AG20443 (cell line): ENCODE measurements at regions not wholly inside any gene's neighbourhood (a gene's known extent, or its start where the extent isn't known, plus 50 kb on each side); places are given as distances from the start of the nearest gene placed in this dataset.
"Not testable (repeated sequence)": the region's sequence is repeated elsewhere in the genome, so short reads cannot be mapped to it uniquely, and the experiment has no call there.

Source experiments
- DNase-seq: peaks from one replicate; pipeline ENCODE4 v3.0.0; 2012; ENCODE audit warnings: low spot score, mixed read lengths

DNA sequence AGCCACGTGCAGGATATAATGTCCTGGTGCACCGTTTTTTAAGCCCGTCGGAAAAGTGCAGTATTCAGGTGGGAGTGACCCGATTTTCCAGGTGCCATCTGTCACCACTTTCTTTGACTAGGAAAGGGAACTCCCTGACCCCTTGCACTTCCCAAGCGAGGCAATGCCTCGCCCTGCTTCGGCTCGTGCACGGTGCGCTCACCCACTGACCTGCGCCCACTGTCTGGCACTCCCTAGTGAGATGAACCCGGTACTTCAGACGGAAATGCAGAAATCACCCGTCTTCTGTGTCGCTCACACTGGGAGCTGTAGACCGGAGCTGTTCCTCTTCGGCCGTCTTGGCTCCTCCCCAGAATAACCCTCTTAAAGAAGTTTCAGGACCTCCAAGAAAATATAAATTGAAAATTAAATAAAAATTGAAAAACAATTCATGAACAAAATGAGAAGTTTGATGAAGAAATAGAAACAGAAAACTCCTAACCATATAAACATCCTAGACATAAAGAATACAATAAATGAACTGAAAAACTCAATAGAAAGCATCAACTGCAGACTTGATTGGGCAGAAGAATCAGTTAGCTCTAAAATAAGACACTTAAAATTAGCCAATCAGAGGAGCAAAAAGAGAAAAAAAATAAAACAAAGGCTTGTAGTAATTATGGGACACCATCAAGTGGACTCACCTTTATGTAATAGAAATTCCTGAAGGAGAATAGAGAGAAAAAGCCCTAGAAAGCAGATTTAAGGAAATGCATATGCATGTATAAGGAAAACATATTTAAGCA lies 249.3 kb upstream of the GOT2 start:
- DNase-seq = not testable (repeated sequence)

DNA sequence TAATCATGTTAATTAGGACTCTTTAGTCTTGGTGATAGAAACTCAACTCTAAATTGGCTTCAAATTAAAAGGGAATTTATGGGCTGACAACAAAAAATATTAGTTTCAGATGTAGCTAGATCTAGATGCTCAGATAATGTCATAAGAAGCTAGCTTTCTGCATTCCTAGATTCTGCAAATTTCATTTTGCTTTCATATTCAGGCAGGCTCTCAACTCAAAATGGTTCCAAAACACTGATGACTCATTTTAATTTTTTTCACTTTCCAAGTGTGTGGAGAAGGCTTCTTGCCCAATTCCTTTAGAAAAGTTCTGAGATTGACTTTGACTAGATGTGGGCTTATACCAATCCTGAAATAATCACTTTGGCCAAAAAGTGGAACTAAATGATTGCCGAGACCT lies 236.7 kb upstream of the GOT2 start:
- DNase-seq = peak; percentile 39

DNA sequence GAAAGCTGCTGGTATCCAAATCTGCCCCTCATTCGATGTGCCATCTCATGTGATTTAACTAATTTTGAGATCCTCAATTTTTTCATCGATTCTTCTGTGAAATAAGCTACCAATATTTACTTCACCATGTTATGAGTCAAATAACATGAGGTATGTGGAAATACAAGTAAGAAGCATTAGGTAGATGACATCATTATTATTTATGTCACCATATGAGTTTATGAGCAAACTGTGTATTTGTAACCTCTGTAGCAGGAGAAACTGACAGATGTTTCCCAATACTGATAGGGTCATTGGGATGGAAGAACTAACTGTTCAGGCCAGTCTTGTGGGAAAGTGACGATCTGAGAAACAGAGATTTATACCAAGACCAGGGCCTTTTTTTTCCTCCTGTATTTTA lies 229.4 kb upstream of the GOT2 start:
- no peak for DNase-seq

DNA sequence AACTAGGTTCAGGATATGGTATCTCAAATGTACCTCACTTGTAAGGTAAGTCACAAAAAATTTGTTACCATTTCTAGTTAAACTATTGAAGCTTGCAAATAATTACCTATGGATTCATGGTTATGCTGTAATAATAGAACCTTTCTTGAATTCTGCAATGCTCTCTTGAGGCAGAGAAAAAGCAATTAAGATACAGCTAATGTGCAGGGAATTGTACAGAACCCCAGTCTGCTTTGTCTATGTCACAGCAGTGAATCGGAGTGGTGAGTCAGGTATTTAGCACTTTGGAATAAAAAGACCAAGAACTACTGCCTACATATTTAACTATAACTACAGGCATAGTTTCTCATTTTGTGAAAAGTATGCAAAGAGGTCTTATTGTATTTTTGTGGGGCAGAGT lies 228.7 kb upstream of the GOT2 start:
- no peak for DNase-seq

DNA sequence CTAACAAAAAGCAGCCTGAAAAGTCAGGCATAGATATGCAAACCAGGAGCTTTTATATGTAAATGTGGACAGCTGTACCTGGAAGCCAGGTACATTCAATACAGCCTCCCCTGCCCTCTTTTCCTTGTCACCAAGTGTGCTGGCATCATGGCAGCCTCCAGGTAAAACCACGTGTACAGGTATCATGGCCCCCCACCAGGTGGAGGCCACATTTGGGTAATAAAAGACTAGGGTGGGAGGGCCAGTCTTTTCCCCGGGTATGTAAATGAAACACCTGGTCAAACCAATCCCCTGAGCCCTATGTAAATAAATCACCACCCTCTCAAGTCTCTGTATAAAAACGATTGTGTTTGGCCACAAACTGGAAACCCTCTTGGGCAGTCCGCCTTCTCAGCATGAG lies 226.4 kb upstream of the GOT2 start:
- no peak for DNase-seq

DNA sequence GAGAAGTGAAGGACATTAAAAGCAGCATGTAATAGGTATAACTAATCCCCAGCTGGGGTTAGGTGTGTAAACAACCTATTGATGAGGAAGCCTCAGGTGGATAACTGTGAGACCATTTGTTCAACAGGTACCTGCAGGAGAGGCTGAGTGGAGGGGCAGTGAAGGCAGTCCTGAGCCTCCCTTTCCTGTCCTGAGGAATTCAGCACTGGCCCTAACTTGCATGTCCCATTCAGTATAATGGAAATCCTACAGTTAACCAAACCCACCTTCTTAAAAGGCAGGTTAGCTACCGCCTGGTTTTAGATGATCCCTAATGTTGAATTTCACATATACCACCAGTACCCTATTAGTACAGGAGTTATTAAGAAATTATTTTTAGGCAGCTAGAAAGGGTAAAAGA lies 225.9 kb upstream of the GOT2 start:
- no peak for DNase-seq

DNA sequence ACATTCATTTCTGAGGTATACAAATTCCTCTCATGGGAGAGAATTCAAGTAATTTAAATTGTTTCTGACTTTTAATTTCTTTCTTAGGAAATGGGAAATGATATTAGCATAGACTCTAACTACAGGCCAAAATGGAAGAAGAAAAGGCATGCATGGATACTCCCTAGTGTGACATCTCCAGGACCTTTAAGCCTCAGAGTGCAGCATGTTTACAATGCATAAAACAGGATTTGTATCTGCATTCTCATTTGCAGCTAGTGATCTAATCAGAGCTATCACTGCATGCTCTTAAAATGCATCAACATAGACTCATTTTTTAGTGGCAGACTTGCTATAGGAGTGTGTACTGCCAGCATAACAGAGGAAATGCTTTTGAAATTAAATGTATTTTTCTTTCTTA lies 224.6 kb upstream of the GOT2 start:
- no peak for DNase-seq

DNA sequence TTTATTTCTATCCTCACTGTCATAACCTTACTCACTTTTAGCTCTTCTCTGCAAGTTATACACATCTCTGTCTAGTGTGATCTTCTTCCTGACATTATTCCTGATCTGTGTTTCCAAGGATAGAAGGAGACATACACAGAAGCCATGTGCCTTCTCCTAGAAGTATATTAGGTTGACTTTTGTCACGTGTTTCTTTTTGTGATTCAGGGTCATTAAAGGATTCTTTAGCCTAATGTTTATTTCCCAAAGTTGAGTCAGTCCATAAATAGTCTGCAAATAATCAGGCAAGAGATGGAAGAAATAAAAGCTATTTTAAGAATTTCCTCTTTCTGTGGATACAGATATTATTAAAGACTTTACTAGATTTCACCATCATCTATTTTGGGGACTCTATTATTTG lies 214.1 kb upstream of the GOT2 start:
- no peak for DNase-seq

DNA sequence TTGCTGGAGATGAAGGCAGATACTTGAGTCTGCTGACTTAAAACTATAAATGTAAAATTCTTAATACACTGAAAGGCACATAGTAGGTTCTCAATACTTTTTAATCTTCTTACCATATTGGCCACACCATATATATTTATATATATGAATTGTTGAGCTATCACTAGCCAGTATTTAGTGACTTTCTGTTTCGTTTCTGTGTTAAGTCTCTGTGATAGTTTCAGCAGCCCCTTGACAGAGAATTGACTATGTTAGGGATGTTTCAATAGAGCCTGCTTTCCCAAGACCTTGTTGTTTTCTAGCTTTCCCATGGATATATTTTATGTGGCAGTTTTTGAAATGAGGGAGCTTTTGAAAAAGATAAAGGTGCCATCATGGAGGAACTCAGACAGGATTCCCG lies 206.5 kb upstream of the GOT2 start:
- no peak for DNase-seq

DNA sequence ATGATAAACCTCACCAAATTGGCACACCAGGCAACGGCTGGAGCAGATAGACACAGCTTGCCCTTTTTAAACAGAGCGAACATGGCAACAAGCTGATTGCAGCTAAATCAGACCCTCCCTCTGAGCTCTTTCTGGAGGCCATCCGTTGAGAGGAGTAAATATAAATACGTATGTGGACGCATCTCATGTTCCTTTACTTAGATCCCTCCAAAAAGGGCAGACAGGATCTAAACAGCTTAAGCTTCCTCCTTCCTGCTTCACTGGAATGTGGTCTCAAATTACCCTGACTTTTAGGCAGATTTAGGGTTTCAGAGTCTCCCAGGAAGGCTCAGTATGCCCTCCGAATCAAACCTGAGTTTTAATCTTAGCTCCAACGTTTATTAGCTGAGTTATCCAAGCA lies 204.7 kb upstream of the GOT2 start:
- no peak for DNase-seq

DNA sequence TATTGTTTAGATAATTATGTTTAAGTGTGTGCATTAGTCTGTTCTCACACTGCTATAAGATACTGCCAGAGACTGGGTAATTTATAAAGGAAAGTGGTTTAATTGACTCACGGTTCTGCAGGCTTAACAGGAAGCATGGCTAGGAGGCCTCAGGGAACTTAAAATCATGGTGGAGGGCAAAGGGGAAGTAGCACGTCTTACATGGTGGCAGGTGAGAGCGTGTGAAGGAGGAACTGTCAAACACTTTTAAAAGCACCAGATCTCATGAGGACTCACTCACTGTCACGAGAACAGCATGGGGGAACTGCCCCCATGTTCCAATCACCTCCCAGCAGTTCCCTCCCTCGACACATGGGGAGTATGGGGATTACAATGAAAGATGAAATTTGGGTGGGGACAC lies 203.5 kb upstream of the GOT2 start:
- DNase-seq = no peak

DNA sequence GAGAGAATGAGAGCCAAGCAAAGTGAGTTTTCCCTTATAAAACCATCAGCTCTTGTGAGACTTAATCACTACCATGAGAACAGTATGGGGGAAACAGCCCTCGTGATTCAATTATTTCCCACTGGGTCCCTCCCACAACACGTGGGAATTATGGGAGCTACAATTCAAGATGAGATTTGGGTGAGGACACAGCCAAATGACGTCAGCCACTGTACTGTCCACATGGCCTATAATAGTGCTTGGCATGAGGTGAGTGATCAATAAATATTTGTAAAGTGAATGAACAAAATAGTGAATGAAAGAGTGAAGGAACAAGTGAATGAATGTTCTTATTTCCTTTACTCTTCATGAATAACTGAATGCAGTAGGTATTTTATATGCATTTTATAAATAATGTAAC lies 199.1 kb upstream of the GOT2 start:
- no peak for DNase-seq

DNA sequence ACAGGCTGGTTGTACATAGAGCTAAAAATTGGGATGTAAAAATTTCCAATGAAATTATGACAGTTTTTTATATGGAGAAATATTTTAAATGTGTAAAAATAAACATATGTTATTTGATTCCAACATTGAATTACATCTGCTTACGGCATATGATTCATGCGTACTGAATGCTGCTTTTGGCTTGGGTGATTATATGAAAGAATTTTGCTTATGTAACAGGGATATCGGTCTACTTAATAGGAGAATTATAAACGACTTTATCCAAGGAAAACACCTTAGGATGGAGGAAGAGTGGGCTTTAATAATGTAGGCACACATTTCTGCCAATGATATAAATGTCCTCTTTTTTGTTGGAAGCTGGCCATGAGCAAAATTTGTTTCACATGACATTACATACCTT lies 197.3 kb upstream of the GOT2 start:
- DNase-seq = no peak

DNA sequence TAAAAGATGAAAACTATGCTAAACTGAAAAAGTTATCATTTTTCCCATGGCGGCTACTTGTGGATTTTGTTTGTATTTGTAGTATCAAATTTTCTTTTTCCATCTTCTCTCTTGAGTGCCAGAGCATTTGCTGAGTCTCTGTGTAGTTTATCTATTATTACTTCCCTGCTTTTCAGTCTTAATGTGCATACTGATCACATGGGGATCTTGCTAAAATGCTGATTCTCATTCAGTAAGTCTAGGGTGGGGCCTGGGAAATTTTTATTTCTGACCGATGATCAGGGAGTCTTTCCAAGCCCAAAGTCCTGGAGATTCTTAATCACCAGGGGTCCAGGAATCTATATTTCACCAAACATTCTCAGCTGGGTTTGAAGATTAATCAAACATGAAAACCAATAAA lies 189.0 kb upstream of the GOT2 start:
- no peak for DNase-seq

DNA sequence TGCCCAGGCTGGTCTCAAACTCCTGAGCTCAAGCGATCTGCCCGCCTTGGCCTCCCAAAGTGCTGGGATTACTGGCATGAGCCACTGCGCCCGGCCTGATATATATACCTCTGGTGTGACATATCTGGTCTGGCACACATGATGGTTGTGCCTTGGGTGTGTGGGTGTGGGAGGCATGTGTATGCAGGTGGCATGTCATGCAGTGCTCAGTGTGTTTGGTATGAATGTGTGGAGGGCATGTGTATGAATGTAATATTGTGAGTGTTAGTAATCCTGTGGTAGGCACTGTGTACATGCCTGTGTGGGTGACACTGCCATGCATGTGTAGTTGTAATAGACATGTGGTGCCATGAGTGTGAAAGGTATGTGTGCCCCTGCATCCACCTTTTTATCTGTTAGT lies 179.3 kb upstream of the GOT2 start:
- DNase-seq = no peak

DNA sequence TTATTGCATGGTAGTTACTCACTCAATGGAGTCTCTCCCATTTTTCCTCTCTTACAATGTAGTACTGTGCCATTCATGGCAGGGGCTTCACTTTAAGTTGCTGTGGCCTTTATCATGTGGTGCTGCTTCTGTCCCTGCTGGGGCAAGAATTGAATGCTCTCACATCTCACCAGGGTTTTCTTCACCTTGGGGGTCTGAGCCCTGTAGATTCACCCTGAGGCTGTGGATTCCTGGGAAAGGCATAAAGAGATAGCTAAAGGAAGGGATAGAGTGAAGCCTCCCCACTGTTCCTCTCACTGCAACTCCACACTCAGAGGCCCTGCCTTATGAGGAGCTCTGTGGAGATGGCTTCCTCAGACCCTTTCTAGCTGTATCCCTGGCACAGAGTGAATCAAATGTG lies 178.5 kb upstream of the GOT2 start:
- no peak for DNase-seq

DNA sequence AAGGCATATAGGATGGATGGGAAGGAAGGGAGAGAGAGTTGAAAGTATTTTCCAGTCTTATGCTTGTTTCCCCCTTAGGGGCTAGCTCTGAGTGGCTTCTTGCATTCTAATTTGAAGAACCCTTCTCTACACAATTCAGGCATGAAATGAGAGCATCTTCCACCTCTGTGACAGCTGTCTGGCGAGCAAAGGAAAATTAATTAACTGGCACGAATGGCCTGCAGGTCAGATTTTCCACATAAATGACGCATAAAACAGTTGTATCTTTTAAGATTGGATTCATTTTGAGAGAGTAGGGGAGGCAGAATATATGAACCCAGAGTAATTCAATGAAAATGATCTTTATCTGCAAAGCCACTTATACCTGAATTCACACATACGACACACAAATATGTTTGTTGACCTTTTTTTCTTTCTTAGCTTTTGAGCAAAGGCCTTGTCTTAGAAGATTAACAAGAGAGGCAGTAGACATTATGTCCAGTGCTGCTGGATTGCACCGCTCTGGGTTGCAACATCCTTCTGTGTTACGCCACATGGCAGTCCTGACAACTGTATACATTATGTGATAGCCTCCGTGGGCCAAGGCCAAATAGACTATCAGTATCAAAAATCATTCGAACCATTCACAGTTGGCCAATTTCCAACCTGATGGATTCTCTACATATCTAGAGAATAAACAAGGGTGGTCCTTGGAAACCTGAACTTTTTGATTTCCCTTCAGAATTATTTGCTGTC lies 173.0 kb upstream of the GOT2 start:
- no peak for DNase-seq

DNA sequence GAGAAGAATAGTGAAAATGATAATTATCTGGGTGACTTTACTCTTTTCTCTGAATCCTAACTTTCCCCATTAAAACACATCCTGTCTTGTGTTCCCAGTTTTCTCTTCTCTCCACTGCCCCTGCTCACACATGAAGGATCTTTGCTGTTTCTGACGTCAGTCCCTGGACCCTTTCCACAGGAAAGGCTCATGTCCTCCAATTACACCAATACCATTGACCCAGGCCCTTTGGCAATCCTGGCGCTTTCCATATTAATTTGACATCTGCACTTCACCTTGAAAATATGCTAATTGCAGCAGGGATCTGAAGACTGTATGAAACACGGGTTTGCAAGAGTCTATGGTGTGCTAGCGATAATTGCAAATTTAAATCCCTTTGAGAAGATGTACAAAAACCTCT lies 170.2 kb upstream of the GOT2 start:
- DNase-seq = no peak

DNA sequence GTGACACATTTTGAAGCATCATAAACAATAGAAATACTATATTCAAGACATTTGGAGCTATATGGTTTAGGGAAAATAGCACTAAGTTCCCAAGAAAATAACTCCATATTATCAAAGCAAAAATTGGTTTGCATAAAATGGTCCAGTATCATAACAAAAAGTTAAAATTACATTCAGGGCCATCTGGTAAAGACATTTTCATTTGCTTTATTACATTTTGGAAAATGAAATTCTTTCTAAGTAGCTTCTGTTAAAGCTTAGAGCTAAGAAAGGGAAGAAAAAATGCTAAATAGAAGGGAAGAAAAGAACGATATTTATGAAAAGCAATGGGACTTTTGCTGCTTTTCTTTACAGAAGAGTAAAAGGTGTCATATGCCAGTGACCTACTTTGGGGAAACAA lies 155.4 kb upstream of the GOT2 start:
- DNase-seq = no peak

DNA sequence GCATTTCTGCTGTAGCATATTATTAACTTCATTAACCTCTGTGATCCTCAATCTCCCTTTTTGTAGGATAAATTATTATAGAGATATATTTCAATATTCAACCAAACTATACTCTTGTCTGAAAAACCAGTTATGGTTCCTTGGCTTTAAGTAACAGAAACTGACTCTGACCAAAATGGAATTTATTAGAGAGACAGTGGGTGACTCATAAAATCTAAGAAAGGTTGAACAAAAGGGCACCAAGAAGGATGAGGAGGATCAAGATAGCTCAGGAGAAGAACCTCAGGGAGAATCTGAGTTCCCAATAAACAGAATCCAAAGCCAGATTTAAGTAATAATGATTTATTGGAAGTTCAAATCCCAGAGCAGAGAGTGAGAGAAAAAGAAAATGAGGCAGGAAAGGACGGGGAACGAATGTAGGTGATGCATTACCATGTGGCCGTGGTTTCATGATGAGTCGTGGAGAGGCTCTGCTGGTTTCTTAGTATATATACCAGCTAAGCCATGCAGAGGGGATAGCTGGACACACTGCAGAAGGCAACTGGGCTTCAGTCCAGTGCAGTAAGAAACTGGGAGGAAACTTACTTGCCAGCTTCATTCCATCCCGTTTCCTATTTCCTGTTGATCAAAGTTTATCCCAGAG lies 151.5 kb upstream of the GOT2 start:
- no peak for DNase-seq

DNA sequence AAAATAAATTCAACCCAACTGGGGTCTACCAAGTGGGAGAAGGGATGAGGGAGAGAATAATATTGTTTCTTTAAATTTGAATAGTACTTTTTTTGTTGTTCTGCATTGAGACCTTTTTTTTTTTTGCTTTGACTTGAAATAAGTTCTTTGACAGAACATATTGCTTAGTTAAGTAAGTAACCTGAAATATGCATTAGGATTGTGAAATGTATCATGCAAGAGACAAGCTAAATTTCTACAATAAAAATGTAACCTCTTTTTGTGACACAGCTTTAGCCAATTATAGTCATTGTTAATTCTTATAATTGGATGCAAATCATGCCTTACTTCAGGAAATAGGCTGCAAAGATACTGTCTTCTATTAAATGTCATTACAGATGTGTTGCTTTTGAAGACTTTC lies 150.0 kb upstream of the GOT2 start:
- DNase-seq = no peak

DNA sequence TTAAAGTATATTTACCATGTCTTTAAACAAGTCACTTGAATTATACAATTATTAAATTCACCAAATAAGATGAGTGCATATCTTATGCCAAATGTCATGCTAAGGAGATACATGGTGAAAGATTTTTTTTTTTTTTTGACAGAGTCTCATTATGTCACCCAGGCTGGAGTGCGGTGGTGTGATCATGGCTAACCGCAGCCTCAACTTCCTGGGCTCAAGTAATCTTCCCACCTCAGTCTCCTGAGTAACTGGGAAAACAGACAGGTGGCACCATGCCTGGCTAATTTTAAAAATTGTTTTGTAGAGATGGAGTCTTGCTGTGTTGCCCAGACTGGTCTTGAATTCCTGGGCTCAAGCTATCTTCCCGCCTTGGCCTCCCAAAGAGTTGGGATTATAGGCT lies 149.0 kb upstream of the GOT2 start:
- DNase-seq = no peak

DNA sequence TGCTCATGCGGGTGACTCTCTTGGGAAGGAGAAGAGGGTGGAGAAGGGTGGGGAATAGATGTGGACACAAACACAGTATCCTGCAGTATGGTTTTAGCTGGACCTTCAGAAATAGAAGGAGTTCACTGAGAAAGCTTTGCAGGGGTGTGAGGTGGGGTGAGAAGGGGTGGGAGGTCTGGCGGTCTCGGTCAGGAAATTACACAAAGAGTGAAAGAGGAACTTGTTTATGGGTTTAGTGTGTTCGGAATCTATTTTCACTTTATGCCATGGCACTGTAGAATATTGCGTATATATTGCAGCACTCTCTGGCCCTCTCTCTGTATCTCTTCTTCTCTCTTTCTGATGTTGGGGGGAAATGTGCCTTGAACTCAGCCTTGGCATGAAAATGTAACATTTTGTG lies 148.2 kb upstream of the GOT2 start:
- DNase-seq = no peak
